ENCODE measurements at regions not wholly inside any gene's neighbourhood (a gene's known extent, or its start where the extent isn't known, plus 50 kb on each side); places are given as distances from the start of the nearest gene placed in this dataset.

DNA sequence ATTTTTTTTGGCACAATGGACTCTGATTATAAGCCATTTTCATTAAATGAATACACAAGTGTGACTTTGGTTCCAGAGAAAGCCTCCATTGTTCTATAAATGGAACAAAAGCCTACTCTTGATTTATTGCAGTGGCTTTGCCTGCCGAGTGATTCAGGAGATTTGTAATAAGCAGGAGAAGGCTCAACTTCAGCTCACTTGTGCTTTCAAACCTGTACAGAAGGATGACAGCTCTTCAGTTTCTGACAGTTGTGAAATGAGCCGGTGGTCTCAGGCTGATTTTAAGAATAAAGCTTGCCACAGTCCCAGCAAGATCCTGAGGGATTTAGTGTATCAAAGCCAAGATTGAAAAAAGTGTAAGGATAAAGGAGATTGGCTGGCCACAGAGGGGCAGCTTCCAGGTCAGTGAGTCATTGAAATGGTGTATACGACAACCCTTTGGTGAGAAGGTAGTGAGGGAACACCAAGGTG, 438.8 kb upstream of the TGFBR2 start:
- DNase-seq (ENCODE audit: low read depth): peak; percentile 15

DNA sequence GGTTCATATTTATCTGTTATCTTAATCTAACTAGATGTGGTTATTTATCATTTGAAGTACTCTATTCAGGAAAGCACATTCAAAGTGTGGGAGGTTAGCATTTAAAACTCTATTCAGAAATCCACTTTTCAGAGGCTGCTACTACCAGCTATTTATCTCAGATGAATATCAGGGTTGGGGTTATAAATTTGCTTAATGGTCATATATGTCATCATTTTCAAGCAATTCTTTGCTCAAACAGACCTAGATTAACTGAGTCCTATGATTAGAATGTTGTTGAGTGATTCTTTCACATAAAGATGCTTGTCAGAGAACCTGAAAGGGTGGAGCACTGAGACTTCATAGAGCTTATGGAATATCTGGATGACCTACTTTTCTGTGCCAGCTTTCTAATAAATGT, 436.9 kb upstream of the TGFBR2 start:
- DNase-seq (ENCODE audit: low read depth): no peak

DNA sequence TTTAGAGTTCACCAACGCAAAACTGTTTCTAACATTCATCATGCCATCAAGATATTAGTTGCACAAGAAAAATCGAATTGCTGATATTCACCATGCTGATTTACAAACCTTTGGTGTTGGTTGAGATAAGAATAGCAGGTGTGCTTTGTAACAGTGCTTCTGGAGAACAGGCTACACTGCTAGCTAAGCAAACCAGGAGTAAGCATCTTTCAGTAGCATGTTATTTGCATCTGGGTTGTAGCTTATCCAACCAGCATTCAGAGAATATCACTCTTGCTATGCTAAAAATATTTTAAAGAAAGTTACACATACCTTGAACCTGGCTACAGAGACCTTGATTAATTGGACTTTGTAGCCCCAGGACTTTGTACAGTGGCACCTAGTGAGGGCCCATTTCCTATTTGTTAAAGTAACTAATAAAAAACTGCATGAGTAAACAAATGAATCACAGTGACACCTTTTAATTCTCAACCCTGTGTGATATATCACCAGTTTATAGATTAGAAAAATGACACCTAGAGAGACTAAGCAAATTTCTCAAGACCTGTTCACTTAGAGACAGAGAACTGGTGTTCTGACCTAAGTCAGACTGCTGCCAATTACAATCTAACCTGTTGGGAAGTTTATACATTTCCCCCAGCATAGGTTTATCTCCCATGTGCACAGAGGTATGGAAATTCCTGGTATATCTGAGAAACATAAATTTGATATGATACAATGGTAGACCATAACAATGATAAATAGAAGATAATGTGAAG, 435.5 kb upstream of the TGFBR2 start:
- no peak for DNase-seq (ENCODE audit: low read depth)

DNA sequence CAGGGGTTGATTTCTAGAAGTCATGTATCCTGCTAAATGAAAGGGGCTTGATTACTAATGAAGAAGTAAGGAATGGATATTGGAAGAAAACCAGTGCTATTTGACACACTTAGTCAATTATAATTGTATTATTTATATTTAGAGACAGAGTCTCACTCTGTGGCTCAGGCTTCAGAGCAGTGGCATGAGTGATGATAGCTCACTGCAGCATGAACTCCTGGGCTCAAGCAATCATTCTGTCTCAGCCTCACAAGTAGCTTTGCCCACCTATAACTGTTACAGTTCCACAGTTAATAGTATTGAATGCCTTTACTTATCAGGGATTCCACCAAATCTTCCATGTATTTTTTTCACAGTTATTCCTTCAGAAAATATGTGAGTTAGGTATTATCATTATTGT, 432.0 kb upstream of the TGFBR2 start:
- no peak for DNase-seq (ENCODE audit: low read depth)

DNA sequence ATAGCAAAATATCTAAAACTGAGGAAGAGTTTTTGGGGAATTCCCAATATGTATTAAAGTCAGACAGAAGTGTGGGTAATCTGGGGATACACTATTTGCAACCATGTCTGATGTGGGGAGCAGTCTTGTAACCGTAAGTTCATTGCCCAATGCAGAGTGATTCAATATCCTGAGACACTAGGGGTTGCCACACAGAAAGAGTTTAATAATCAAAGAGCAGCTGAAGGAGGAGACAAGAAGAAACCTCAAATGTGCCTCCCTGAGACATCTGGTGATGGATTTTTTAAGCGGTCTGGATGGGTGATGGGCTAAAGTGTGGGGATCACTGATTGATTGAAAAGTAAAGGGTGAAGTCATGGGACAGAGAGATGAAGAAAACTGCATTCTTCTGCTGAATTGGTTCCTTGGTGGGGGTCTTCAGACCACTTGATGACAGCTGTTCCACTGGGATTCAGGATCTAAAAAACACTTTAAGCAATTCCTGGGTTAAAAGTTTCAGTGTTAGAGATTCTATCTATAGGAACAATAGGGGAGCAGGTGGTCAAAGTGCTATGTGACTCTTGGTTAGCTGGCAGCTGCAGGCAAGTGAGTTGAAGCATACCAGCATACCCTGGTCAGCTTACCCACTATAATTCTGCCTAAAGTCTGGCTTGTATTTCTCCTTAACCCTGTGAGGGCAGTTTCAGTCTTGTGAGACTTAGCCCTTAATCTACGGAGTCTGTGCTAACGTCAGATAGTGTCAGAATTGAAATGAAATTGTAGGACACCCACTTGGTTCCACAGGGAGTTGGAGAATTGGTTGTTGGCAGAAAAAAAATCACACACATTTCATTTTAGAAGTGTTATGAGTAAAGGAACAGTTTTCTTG, 425.9 kb upstream of the TGFBR2 start:
- no peak for DNase-seq (ENCODE audit: low read depth)

DNA sequence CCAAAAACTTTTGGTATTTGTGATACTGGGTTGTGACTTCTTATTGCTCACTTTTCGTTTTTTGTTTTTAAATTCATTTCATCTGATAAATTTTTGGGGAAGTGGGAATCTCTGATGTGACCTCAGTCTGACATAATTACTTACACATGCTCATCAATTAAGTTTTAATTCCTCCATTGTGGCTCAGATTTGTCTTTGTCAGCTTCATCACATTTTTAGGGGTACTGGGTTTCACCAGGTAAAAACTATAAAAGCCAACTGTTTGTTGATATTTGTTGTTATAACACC, 425.3 kb upstream of the TGFBR2 start:
- DNase-seq (ENCODE audit: low read depth): no peak

DNA sequence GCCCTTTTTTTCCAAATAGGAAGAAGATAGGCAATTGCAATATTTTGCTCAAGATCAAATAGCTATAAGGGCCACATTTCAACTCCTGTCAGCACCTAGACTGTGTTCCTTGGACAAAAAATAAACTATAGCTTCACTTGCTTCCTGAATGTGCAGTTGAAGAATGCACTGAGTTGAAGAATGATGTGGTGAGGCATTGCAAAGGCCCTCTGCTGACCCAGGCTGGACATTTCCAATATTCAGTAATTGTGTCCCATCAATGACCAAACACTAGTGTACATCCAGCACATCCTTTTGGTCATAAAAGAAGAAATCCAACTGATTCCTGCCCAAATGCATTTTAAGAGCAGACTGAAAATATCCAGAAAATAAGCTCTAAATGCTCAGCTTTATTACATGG, 424.8 kb upstream of the TGFBR2 start:
- DNase-seq (ENCODE audit: low read depth): no peak

DNA sequence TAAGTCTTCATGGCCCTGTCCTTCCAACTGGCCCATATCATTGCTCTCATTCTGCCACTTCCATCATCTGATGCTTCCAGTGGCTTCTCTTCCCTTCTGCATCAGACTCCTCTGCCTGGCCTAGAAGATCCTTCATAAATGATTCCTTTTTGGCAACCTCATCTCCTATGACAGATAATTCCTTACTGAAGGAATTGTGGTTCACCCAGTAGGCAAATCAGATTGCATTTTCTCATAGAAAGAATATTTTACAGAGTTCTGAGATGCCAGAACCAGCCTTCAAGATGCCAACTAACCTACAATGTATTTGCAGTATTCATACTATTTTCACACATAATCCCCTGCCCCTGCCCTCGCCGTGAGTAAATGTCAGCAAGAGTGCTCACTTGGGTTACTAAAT, 423.0 kb upstream of the TGFBR2 start:
- peak; percentile 5 for DNase-seq (ENCODE audit: low read depth)

DNA sequence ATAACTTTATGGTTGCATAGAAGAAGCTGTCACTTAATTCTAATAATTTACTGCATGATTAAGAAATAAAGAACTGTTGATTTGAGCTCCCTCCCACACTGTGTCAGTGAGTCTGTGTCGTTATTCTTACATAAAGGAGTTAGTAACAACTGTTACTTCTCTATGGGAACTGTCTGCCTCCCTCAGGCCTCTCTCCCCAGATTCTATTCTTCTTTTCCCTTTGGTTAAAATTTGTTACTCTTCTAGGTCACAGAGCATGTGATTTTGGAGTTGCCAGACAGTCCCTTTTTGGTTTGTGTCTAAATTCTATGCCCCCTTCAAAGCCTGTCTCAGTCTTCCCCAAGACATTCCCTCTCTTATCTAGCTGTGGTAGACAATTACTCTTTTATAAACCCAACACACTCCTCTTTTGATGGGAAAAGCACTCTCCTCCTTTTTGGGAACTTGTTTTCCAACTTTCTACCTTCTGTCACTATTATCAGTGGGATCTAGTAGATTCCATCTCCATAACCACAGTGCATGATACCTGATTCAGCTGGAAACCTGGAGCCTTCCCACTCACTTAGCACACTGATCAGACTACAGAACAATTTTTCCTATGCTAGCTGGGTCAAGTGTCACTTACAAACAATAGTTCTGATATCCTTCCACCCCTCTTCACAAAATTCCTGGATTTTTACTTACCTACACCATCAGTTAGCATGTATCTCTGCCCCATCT, 422.1 kb upstream of the TGFBR2 start:
- no peak for DNase-seq (ENCODE audit: low read depth)

DNA sequence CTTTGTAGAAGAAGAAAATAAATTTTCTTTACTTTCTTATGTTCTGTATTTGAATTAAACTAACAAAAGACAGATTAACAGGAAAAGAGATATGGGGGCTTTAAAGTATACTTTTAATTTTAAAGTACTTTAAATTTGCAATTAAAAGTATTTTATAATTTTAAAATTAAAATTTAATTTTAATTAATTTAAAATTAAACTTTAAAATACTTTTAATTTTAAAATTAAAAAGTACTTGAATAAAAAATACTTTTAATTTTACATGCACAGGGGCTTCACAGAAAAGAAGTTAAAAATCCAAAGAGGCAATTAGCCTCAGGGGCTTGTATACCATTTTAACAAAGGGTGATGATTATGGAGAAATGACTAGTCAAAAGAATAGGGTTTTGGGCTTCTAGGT, 420.5 kb upstream of the TGFBR2 start:
- no peak for DNase-seq (ENCODE audit: low read depth)

DNA sequence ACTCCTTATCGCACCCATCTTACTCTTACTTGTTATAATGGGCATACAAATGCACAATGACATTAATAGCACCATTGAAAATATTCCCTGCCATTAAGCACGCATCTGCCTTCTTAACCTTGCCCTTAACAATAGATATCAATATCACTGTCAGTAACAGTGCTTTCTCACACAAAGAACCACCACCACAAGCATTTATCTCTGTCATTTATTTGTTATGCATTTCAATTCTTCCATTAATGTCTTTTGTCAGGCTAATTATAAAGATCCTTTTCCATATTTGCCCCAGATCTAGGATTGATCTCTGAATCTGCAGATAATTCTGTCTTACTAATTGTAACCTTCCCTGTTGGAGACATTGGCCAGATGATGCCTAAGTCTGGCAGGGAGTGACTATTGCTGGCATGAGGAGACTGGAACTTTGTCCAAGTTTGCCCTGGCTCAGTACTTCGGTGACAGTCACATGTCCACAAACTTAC, 419.6 kb upstream of the TGFBR2 start:
- DNase-seq (ENCODE audit: low read depth): no peak

DNA sequence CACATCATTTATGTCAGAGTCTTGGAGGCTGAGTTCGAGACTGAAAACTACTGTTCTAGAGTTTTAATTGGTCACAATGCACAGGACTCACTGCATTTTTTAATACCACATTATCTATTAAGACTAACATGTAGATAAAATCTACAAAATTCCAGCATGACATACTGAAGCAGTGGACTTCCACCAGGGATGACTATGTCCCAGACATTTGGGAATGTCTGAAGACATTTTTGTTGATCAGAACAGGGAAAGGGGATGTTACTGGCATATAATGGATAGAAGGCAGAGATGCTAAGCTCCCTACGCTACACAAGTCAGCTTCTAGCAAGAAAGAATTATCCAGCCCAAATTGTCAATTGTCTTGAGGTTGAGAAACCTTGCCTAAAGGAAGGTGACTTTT, 419.0 kb upstream of the TGFBR2 start:
- DNase-seq (ENCODE audit: low read depth): peak; percentile 69

DNA sequence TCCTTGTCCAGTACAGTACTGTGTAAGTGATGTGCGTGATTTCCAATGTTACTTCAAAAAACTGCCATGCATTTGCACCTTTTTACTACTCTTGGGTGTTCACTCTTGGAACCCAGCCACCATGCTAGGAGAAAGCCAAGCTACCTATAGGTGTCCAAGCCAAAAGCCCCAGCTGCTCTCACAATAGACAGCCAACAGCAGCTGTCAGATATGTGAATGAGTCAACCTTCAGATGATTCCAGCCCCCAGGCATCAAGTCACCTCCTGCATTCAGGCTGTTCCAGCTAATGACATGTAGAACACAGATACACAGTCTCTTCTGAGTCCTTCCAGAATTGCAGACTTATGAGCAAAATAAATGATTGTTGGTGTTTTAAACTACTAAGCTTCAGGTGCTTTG, 417.7 kb upstream of the TGFBR2 start:
- peak; percentile 57 for DNase-seq (ENCODE audit: low read depth)

DNA sequence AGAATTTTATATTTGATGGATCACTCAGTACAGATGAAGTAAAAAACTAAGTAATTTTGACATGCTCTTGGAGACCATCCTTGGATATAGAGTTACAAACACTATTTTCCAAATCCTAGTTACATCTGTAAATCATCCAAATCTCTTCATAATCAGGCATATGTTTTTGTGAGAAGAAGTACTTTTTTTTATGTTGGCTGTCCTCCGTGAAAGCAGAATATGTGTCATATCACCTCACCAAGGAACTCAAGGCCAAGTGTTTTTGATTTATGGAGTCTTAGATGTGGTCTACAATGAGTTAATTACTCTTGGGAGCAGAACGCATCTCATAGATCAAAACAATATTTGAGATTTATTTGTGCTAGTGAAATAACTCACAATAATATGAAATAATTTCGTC, 416.5 kb upstream of the TGFBR2 start:
- DNase-seq (ENCODE audit: low read depth): no peak

DNA sequence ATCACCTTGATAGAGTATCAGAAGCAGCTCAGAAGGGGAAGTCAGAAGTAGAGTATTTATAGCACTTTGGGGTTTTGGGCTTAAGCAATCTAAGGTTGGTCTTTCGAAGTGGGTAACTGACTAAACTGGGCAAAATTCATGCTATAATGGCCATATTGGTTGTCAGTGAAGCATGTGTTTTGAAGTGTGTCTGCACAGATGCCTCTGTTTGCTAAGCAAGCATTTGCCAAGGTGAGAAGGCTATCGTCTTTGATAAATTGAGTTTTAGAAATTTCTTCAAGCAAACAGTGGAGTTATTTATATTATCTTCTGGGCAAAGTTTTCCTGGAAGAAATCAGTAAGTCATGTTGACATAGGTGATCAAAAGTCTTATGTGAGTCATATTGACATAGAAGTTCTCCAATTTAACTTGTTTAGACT, 412.8 kb upstream of the TGFBR2 start:
- no peak for DNase-seq (ENCODE audit: low read depth)

DNA sequence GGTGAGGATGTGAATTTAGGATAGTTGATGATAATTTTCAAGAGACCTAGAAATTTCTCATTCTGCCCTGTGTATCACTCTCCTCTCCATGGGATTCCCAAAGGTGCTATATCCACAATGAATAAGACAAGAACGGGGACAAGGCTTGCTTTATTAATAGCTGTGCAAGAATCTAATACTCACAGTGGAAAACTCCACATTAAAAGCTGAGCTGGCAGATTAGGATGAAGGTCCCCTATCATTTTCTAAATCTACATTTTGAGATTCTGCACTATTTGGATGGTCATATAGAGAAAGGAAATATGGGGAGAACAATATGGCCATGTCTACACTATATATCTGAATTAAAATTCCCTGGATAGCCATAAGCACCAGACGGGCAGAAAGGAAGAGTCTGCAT, 411.0 kb upstream of the TGFBR2 start:
- no peak for DNase-seq (ENCODE audit: low read depth)

DNA sequence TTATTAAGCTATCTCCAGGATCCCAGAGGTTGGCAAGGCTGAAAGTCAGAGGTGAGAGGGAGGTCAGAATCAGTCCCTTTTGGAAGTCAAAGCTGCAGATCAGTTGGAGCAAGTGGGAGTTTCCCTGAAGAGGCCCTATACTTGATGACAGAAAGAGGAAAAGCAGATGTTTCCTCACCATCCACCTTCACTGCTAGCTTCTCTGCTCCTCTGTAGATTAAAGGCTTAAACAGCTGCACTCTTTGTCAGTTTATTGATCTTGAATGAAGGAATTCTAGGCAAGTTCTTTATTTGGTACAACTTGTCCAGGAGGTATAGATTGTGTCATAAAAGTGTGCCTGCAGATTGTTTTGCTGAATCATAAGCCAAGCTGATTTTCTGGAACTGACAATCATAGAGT, 408.2 kb upstream of the TGFBR2 start:
- DNase-seq (ENCODE audit: low read depth): no peak

DNA sequence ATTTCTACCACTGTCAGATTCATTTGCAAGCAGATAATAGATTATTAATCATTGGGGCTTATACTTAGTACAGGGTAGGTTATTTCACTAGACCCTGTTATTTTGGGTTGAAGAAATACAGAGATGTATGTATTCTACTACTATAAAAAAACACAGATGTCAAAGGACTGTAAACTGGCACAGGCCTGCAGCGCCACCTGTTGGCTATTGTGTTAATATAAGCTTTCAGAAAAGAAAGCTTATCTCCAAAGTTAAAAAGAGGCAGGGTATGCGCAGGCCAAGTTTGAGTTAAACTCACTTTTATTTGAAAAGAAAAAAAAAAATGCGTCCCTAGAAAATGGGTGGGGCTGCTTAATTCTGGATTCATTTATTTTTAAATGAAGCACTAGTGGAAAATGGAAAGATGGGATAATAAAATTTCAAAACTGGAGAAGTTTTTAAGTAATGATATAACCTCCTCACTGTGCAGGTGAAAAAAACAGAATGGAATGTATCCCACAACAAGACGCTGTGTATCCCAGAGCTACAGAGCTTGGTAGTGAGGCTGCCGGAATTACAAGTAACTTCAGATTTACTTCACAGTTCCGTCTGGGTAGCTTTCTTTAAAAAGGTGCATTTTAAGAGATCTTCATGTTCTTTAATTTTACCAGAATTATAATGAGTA, 407.2 kb upstream of the TGFBR2 start:
- DNase-seq (ENCODE audit: low read depth): peak; percentile 64

DNA sequence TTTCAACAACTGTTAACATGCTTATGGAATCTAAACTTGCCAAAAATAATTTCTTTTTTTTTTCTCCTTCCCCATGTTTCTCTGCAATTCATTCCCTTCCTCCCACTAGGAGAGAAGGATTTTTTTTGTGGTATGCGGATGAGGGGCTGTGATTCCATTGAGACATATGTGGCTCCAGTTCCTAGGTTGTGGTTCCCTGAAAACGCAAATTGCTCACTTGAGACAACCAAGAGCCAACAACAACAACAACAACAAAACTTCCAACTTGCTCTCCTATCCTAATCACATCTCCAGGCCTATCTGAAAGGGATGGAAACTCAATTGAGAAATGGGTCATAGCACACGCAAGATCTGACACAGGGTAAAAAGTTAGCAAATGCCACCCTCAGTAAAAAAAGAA, 406.5 kb upstream of the TGFBR2 start:
- no peak for DNase-seq (ENCODE audit: low read depth)

DNA sequence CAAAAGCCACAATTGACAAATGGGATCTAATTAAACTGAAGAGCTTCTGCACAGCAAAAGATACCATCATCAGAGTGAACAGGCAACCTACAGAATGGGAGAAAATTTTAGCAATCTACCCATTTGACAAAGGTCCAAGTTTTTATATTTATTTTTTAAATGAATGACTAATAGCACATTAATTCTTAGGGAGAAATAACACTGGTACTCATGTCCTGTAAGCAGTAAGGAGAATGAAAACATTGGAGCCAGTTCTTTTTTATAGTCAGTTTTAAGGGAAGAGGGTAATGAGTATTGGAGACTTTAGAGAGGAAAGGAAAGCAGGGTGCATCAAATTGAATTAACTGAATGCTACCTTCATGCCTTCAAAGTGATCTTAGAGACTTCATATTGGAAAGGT, 404.7 kb upstream of the TGFBR2 start:
- DNase-seq (ENCODE audit: low read depth): peak; percentile 77

DNA sequence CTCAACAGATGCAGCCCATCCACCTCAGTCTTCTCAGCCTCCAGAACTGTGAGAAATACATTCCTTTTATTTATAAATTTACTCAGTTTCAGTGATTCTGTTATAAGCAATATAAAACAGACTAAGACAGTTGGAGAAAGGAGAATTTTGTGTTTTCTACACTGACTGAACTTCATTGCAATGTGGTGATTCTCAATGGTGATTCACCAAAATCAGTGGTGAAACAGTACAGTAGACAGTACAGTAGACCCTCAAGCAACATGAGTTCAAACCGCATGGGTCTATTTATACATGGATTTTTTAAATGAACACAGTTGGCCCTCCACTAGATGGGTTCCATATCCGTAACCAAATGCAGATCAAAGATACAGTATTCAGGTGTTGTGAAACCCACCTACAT, 403.1 kb upstream of the TGFBR2 start:
- DNase-seq (ENCODE audit: low read depth): peak; percentile 88

DNA sequence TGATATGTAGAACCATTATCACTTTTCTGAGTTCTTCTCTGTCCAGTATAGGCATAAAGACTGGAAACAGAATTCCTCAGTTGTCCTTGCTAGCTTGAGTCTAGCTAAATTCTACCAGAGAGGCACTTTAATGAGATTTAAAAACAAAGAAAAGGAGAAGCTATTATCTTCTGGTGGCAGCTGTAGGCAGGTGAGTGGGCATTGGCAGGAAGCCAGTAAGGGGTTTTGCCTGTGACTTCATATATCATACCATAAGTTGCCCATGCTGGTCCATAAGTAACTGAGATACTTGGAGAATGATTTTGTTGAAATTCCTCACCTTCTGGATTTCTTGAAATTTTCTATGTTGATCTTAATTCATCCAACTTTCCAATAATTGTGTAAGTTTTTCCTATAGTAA, 402.3 kb upstream of the TGFBR2 start:
- DNase-seq (ENCODE audit: low read depth): no peak
